GM18868 (cell line): ENCODE measurements at regions not wholly inside any gene's neighbourhood (a gene's known extent, or its start where the extent isn't known, plus 50 kb on each side); places are given as distances from the start of the nearest gene placed in this dataset.

Experiments
- ATAC-seq: cut with Tn5 transposase; IDR thresholded peaks from one replicate; pipeline ENCODE4 v1.9.1; 2021; ENCODE audit warnings: mild to moderate bottlenecking, moderate library complexity; ENCODE audit not compliant: unreplicated experiment

GRCh38 chr10:20726381-20726780 is 170.7 kb downstream of the NEBL start:
- ATAC-seq, result no peak

GRCh38 chr10:20714979-20715378 is 182.1 kb downstream of the NEBL start:
- ATAC-seq, result no peak

- no peak for ATAC-seq
Observed at GRCh38 chr10:20714518-20714917, 182.6 kb downstream of the NEBL start.

- ATAC-seq, result no peak
Observed at GRCh38 chr10:20713420-20713819, 183.7 kb downstream of the NEBL start.

- ATAC-seq, result no peak
Observed at GRCh38 chr10:20712774-20713173, 184.3 kb downstream of the NEBL start.

GRCh38 chr10:20709708-20710107 is 187.4 kb downstream of the NEBL start:
- ATAC-seq, result no peak

- no peak for ATAC-seq
Observed at GRCh38 chr10:20708305-20708704, 188.8 kb downstream of the NEBL start.

- ATAC-seq, result no peak
Observed at GRCh38 chr10:20707251-20707650, 189.9 kb downstream of the NEBL start.

- ATAC-seq, result no peak
Observed at GRCh38 chr10:20698837-20699236, 198.3 kb downstream of the NEBL start.

GRCh38 chr10:20694296-20694695 is 202.8 kb downstream of the NEBL start:
- ATAC-seq, result no peak

GRCh38 chr10:20688797-20689544 is 208.1 kb downstream of the NEBL start:
- no peak for ATAC-seq

GRCh38 chr10:20686015-20686635 is 211.0 kb downstream of the NEBL start:
- no peak for ATAC-seq

- no peak for ATAC-seq
Observed at GRCh38 chr10:20685462-20685861, 211.6 kb downstream of the NEBL start.

- ATAC-seq, result no peak
Observed at GRCh38 chr10:20683345-20683744, 213.8 kb downstream of the NEBL start.

GRCh38 chr10:20682782-20683181 is 214.3 kb downstream of the NEBL start:
- ATAC-seq, result no peak

- ATAC-seq, result no peak
Observed at GRCh38 chr10:20677340-20677739, 219.8 kb downstream of the NEBL start.

GRCh38 chr10:20674926-20675325 is 222.2 kb downstream of the NEBL start:
- no peak for ATAC-seq

GRCh38 chr10:20673175-20673574 is 223.9 kb downstream of the NEBL start:
- ATAC-seq, result no peak

GRCh38 chr10:20672741-20673140 is 224.4 kb downstream of the NEBL start:
- no peak for ATAC-seq

- ATAC-seq, result no peak
Observed at GRCh38 chr10:20670579-20670978, 226.5 kb downstream of the NEBL start.

GRCh38 chr10:20668985-20669384 is 228.1 kb downstream of the NEBL start:
- ATAC-seq, result no peak

GRCh38 chr10:20662742-20663141 is 234.4 kb downstream of the NEBL start:
- ATAC-seq, result no peak

GRCh38 chr10:20659225-20659624 is 237.9 kb downstream of the NEBL start:
- no peak for ATAC-seq
